ENCODE measurements at regions not wholly inside any gene's neighbourhood (a gene's known extent, or its start where the extent isn't known, plus 50 kb on each side); places are given as distances from the start of the nearest gene placed in this dataset.

- Histone ChIP-seq H3K27ac (no peak overlapping the region), H3K4me3 (no peak overlapping the region)
Measured at GRCh38 chr5:143673676-143674468, 138.1 kb upstream of the HMHB1 start.

- Histone ChIP-seq H3K27ac (no peak overlapping the region), H3K4me3 (no peak overlapping the region)
Measured at GRCh38 chr5:143672806-143673205, 139.2 kb upstream of the HMHB1 start.

GRCh38 chr5:143671674-143672569 is 140.0 kb upstream of the HMHB1 start:
- H3K27ac ChIP-seq: no peak overlapping the region
- no peak overlapping the region for H3K4me3 ChIP-seq

- no peak overlapping the region for H3K27ac ChIP-seq
- H3K4me3 ChIP-seq: no peak overlapping the region
Measured at GRCh38 chr5:143671021-143671420, 140.9 kb upstream of the HMHB1 start.

GRCh38 chr5:143665866-143666265 is 146.1 kb upstream of the HMHB1 start:
- no peak overlapping the region for H3K27ac ChIP-seq
- no peak overlapping the region for H3K4me3 ChIP-seq

- Histone ChIP-seq H3K27ac (no peak overlapping the region), H3K4me3 (no peak overlapping the region)
Measured at GRCh38 chr5:143664623-143665022, 147.3 kb upstream of the HMHB1 start.

- H3K4me3 ChIP-seq: no peak overlapping the region
- H3K27ac ChIP-seq: no peak overlapping the region
Measured at GRCh38 chr5:143663872-143664271, 148.1 kb upstream of the HMHB1 start.

GRCh38 chr5:143662020-143662419 is 149.9 kb upstream of the HMHB1 start:
- H3K27ac ChIP-seq: no peak overlapping the region
- no peak overlapping the region for H3K4me3 ChIP-seq

GRCh38 chr5:143660625-143661024 is 151.3 kb upstream of the HMHB1 start:
- no peak overlapping the region for H3K27ac ChIP-seq
- H3K4me3 ChIP-seq: no peak overlapping the region

GRCh38 chr5:143659599-143660238 is 152.2 kb upstream of the HMHB1 start:
- Histone ChIP-seq H3K27ac (no peak overlapping the region), H3K4me3 (no peak overlapping the region)

- Histone ChIP-seq H3K27ac (no peak overlapping the region), H3K4me3 (no peak overlapping the region)
Measured at GRCh38 chr5:143658956-143659355, 153.0 kb upstream of the HMHB1 start.

- Histone ChIP-seq H3K27ac (no peak overlapping the region), H3K4me3 (no peak overlapping the region)
Measured at GRCh38 chr5:143657647-143658285, 154.2 kb upstream of the HMHB1 start.

- no peak overlapping the region for H3K27ac ChIP-seq
- no peak overlapping the region for H3K4me3 ChIP-seq
Measured at GRCh38 chr5:143653766-143654282, 158.1 kb upstream of the HMHB1 start.

GRCh38 chr5:143653256-143653655 is 158.7 kb upstream of the HMHB1 start:
- no peak overlapping the region for H3K4me3 ChIP-seq

GRCh38 chr5:143652108-143652700 is 159.8 kb upstream of the HMHB1 start:
- H3K27ac ChIP-seq: no peak overlapping the region

More at GRCh38 chr5:143653256-143653655, 158.7 kb upstream of the HMHB1 start:
- no peak overlapping the region for H3K27ac ChIP-seq

GRCh38 chr5:143649937-143650621 is 161.9 kb upstream of the HMHB1 start:
- peak overlapping the region in 1 of 21 experiments; percentile 33 for H3K27ac ChIP-seq
- H3K4me3 ChIP-seq: no peak overlapping the region

More at GRCh38 chr5:143652108-143652700, 159.8 kb upstream of the HMHB1 start:
- no peak overlapping the region for H3K4me3 ChIP-seq

GRCh38 chr5:143648696-143649095 is 163.3 kb upstream of the HMHB1 start:
- no peak overlapping the region for H3K27ac ChIP-seq
- no peak overlapping the region for H3K4me3 ChIP-seq

GRCh38 chr5:143646961-143647360 is 165.0 kb upstream of the HMHB1 start:
- H3K4me3 ChIP-seq: no peak overlapping the region
- H3K27ac ChIP-seq: no peak overlapping the region

GRCh38 chr5:143645356-143645755 is 166.6 kb upstream of the HMHB1 start:
- H3K4me3 ChIP-seq: no peak overlapping the region
- no peak overlapping the region for H3K27ac ChIP-seq

Data from skin epidermis (tissue), 12 donors.